ENCODE measurements at regions not wholly inside any gene's neighbourhood (a gene's known extent, or its start where the extent isn't known, plus 50 kb on each side); places are given as distances from the start of the nearest gene placed in this dataset.

DNA sequence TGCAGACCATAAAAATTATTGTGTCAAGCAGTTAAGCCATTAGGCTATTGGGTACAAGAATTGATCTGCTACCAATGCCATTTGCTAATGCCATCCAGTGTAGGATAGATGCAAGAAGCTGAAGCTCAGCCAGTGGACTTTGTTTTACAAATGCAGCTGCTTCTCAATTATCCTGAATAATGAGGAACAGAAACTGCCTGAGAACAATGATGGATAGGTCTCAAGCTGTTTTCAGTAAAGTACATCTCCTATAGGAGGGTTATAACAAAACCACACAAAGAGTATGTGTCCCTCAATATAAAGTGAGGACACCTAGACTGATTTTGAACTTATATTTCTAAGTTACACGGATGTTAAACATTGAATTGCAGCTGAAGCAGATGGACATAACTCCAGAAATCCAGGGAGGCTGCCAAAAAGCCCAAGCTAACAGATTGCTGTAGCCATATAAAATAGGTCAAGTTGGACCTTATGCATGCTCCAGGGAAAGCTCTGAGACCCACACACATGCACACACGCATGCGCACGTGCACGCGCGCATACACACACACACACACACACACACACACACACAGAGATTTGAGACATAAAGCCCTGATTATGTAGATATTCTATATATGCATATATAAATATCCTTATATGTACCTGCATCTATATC is 482.7 kb upstream of the CD180 start:
- ATAC-seq (ENCODE audit: low read depth) (no peak), DNase-seq (no peak)
- Mint-ChIP-seq H3K9me3 (no peaks in the 10 kb centered on the region), H3K4me3 (no peak overlapping the region), H3K27me3 (no peaks in the 10 kb centered on the region), H3K27ac (no peak overlapping the region), H3K4me1 (no peaks in the 10 kb centered on the region), H3K36me3 (ENCODE audit: low read depth) (no peaks in the 10 kb centered on the region)
- ChIA-PET CTCF (no interaction called here), POLR2A (no interaction called here)
- TF ChIP-seq, protein P1, sequence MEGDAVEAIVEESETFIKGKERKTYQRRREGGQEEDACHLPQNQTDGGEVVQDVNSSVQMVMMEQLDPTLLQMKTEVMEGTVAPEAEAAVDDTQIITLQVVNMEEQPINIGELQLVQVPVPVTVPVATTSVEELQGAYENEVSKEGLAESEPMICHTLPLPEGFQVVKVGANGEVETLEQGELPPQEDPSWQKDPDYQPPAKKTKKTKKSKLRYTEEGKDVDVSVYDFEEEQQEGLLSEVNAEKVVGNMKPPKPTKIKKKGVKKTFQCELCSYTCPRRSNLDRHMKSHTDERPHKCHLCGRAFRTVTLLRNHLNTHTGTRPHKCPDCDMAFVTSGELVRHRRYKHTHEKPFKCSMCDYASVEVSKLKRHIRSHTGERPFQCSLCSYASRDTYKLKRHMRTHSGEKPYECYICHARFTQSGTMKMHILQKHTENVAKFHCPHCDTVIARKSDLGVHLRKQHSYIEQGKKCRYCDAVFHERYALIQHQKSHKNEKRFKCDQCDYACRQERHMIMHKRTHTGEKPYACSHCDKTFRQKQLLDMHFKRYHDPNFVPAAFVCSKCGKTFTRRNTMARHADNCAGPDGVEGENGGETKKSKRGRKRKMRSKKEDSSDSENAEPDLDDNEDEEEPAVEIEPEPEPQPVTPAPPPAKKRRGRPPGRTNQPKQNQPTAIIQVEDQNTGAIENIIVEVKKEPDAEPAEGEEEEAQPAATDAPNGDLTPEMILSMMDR (IDR thresholded peaks at IDR 0.05): no peak
- intact Hi-C loops (cut with micrococcal nuclease): no loop called here

DNA sequence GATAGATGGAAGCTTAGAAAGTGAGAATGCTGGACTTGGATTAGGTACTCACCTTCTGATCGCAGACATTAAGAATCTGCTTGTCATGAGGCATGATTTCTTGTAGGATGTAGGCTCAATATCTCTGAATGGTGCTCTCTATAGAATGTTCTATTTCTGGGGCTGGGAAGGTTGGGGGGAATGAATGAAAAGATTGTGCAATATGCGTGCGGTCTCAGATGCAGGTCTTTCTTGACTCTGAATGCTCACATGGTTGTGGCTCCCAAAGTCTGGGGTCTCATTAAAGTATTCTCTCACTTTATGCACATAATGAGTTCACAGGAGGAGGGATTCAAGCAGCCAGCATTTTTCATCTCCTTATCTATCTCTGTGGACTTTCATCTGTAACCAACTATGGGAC is 482.0 kb upstream of the CD180 start:
- no peak overlapping the region for H3K4me3 Mint-ChIP-seq
- ChIA-PET CTCF (no interaction called here), POLR2A (no interaction called here)
- DNase-seq: no peak
- no peak for ATAC-seq (ENCODE audit: low read depth)
- H3K4me1 Mint-ChIP-seq: no peaks in the 10 kb centered on the region
- no peak overlapping the region for H3K27ac Mint-ChIP-seq
- no peaks in the 10 kb centered on the region for H3K9me3 Mint-ChIP-seq
- no peaks in the 10 kb centered on the region for H3K36me3 Mint-ChIP-seq (ENCODE audit: low read depth)
- intact Hi-C loops (cut with micrococcal nuclease): no loop called here
- no peaks in the 10 kb centered on the region for H3K27me3 Mint-ChIP-seq
- TF ChIP-seq, protein P1 (IDR thresholded peaks at IDR 0.05): no peak

DNA sequence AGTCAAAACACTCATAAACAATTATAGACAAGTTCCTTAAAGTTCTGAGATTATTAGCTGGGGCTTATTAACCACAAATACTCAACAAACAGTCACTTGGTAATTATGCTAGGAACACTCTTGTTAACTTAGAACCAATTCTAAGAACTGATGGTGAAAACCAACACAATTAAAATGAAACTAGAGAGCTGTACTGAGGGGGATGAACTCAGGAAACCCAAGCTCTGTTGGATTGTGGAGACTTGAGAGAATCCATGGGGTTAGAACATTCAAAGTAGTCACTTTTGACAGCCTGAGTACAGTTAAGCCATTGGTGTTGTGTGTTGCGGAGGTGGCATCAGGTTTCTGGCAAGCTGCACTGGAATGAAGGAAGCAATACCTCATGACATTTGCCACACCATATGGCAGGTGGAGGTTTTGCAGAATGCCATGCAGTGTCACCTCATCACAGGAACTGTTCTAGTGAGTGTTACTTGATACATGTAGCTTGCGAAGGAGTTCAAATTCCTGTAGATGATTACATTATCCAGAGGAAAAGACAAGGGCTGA is 480.9 kb upstream of the CD180 start:
- TF ChIP-seq, protein P1 (IDR thresholded peaks at IDR 0.05): no peak
- ChIA-PET CTCF (no interaction called here), POLR2A (no interaction called here)
- ATAC-seq (ENCODE audit: low read depth) (no peak), DNase-seq (no peak)
- Mint-ChIP-seq H3K4me1 (no peaks in the 10 kb centered on the region), H3K36me3 (ENCODE audit: low read depth) (no peaks in the 10 kb centered on the region), H3K9me3 (no peaks in the 10 kb centered on the region), H3K27ac (no peak overlapping the region), H3K27me3 (no peaks in the 10 kb centered on the region), H3K4me3 (no peak overlapping the region)
- intact Hi-C loops (cut with micrococcal nuclease): no loop called here

DNA sequence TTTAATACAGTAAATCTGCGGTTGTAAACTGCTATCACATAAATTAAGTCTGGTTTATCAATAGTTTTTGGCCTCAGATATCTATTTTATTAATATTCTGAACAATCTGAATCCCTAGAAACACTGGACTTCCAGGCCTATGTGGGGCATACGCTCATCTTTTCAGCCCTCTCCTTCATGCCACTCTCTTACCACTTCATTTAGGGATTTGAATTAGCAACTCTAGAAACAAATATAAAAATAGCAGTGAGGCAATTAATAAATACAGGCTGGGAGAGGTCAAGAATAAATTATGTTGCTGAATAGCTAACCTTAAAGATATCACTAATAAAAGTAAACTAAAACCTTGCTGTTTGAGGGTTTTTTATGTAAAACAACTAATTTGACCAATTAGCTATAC is 480.3 kb upstream of the CD180 start:
- ATAC-seq (ENCODE audit: low read depth) (no peak), DNase-seq (no peak)
- no peaks in the 10 kb centered on the region for H3K27me3 Mint-ChIP-seq
- H3K4me3 Mint-ChIP-seq: no peak overlapping the region
- H3K9me3 Mint-ChIP-seq: no peaks in the 10 kb centered on the region
- TF ChIP-seq, protein P1 (IDR thresholded peaks at IDR 0.05): no peak
- ChIA-PET POLR2A (no interaction called here), CTCF (no interaction called here)
- intact Hi-C loops (cut with micrococcal nuclease): no loop called here
- no peaks in the 10 kb centered on the region for H3K4me1 Mint-ChIP-seq
- no peaks in the 10 kb centered on the region for H3K36me3 Mint-ChIP-seq (ENCODE audit: low read depth)
- no peak overlapping the region for H3K27ac Mint-ChIP-seq

DNA sequence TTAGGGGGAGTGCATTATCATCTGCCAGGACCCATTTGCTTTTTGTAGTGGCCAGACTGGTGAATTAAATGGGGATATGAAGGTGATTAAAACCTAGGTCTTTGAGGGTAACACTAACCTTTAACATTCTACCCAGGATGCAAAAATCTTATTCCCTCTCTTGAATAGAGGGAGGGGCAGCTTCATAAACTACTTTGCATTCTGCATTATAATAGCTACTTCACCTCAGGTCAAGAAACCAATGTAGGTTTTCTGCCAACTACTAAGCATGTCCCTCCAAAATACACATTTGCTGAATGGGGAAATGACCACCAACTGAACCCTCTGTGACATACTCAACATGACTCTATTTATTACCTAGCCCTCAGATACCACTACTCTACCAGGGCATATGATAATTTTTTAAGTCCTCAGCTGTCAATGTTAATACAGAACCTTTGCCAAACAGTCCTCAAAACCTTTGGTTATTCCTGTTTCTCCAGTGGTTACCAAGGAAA is 477.6 kb upstream of the CD180 start:
- ChIA-PET CTCF (no interaction called here), POLR2A (no interaction called here)
- H3K9me3 Mint-ChIP-seq: no peaks in the 10 kb centered on the region
- no peak overlapping the region for H3K27ac Mint-ChIP-seq
- DNase-seq: no peak
- no peaks in the 10 kb centered on the region for H3K27me3 Mint-ChIP-seq
- no peaks in the 10 kb centered on the region for H3K36me3 Mint-ChIP-seq (ENCODE audit: low read depth)
- no peak for ATAC-seq (ENCODE audit: low read depth)
- no peaks in the 10 kb centered on the region for H3K4me1 Mint-ChIP-seq
- no peak overlapping the region for H3K4me3 Mint-ChIP-seq
- intact Hi-C loops (cut with micrococcal nuclease): no loop called here
- TF ChIP-seq, protein P1 (IDR thresholded peaks at IDR 0.05): no peak

Measured in activated B cell treated with CpG ODN at 0.5 μM for 24 hours (primary cell).